Stimulated activated naive CD8-positive, alpha-beta T cell treated with anti-CD3 and anti-CD28 coated beads, Interleukin-15, Interleukin-2, amounts not matched to agents 100 U/mL and 50 U/mL, for 24 hours (primary cell): ENCODE measurements at regions not wholly inside any gene's neighbourhood (a gene's known extent, or its start where the extent isn't known, plus 50 kb on each side); places are given as distances from the start of the nearest gene placed in this dataset.
"Not testable (repeated sequence)": the region's sequence is repeated elsewhere in the genome, so short reads cannot be mapped to it uniquely, and the experiment has no call there.

Source experiments
- ATAC-seq: fragments of 150-1000 bp; cut with Tn5 transposase; one replicate; pipeline ENCODE4 v1.10.0; 2021
- DNase-seq: peaks from one replicate; pipeline ENCODE4 v3.0.0; 2021

DNA sequence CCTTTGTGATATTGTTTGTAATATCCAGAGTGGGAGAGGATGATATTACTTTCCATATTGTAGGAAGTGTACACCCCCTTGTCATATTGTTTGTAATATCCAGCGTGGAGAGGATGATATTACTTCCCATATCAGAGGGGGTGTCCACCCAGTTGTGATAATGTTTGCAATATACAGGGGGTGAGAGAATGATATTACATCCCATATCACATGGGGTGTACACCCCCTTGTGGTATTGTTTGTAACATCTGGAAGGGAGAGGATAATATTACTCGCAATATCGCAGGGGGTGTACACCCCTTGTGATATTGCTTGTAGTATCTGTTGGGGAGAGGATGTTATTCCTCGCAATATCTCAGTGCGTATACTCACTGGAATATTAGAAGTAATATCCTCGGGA is 61.5 kb downstream of the PRSS23 start:
- ATAC-seq, result no peak
- DNase-seq, result no peak

- DNase-seq, result no peak
- no peak for ATAC-seq
Observed at GRCh38 chr11:86863476-86863875, 63.1 kb downstream of the PRSS23 start.

GRCh38 chr11:86865436-86865835 is 65.1 kb downstream of the PRSS23 start:
- ATAC-seq (no peak), DNase-seq (no peak)

GRCh38 chr11:86869531-86869930 is 69.2 kb downstream of the PRSS23 start:
- DNase-seq (no peak), ATAC-seq (no peak)

- ATAC-seq (peak; percentile 66), DNase-seq (peak; percentile 61)
Observed at GRCh38 chr11:86869966-86870570, 69.7 kb downstream of the PRSS23 start.

- ATAC-seq (no peak), DNase-seq (no peak)
Observed at GRCh38 chr11:86873573-86874083, 73.3 kb downstream of the PRSS23 start.

- no peak for ATAC-seq
- no peak for DNase-seq
Observed at GRCh38 chr11:86874304-86875056, 74.1 kb downstream of the PRSS23 start.

- ATAC-seq (no peak), DNase-seq (no peak)
Observed at GRCh38 chr11:86876716-86877234, 76.4 kb downstream of the PRSS23 start.

DNA sequence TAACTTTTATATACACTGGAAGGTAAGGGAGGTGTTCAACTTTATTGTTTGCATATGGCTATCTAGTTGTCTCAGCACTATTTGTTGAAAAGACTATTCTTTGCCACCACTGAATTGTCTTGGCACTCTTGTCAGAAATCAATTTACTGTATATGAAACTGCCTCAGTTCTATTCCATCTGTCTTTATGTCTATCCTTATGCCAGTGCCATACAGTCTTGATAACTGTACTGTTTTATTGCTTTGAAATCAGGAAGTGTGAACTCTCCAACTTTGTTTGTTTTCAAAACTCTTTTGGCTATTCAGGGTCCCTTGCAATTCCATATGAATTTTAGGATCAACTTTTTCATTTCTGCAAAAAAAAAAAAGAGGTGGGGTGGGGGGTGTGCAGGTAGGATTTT is 77.2 kb downstream of the PRSS23 start:
- ATAC-seq (no peak), DNase-seq (no peak)

DNA sequence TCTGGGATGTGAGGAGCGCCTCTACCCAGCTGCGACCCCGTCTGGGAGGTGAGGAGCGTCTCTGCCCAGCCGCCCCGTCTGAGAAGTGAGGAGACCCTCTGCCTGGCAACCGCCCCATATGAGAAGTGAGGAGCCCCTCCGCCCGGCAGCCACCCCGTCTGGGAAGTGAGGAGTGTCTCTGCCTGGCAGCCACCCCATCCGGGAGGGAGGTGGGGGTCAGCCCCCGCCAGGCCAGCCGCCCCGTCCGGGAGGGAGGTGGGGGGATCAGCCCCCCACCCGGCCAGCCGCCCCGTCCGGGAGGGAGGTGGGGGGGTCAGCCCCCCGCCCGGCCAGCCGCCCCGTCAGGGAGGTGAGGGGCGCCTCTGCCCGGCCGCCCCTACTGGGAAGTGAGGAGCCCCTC is 76.0 kb downstream of the FZD4 start:
- not testable (repeated sequence) for DNase-seq, ATAC-seq

DNA sequence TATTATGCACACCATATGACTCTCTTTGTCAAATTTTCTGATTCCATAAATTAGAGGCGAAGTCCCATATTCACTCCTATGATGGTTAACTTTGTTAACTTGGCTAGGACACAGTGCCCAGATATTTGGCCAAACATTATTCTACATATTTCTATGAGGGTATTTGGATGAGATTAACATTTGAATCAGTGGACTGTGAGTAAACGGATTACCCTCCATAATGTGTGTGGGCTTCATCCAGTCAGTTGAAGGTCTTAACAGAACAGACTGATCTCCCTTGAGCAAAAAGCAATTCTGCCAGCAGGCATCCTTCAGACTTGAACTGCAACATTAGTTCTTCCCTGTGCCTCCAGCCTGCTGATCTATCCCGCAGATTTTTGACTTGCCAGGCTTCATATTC is 69.9 kb downstream of the FZD4 start:
- DNase-seq (no peak), ATAC-seq (no peak)

GRCh38 chr11:86888164-86889000 is 66.8 kb downstream of the FZD4 start:
- ATAC-seq (no peak), DNase-seq (no peak)

GRCh38 chr11:86889001-86889341 is 66.2 kb downstream of the FZD4 start:
- ATAC-seq (no peak), DNase-seq (no peak)

DNA sequence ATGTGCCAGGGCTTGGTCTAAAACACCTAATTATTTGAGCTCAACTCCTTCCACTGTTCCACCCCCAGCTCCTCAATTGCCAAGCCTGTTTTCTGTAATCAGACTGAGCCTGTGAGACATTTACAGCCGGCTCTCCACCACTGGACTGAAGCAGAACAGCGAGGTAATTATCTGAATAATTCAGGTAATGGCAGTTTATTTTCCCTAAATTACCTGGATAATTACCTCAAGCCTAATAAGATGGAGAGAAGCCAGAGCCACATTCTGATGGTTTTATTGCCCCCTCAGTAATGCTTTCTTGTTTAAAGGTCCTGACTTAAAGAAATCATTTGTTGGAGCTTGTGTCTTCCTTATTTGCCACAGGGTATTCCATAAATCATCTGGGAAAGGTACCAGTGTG is 64.2 kb downstream of the FZD4 start:
- no peak for DNase-seq
- no peak for ATAC-seq

DNA sequence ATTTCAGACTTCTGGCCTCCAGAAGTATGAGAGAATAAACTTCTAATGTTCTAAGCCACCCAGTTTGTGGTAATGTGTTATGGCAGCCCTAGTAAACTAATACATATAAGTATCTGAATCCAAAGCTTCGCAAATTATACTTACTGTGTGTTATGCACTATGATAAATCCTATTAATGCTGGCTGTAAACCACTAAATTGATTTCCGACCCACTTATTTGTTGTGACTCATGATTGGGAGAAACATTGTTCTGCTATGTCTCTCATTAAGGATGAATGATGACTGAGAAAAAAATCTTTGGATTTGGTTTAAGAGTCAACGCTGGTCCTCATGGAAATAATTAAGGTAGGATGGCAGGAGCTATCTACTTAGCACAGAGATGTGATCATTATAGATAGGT is 62.0 kb downstream of the FZD4 start:
- no peak for ATAC-seq
- DNase-seq, result no peak
